ENCODE measurements at regions not wholly inside any gene's neighbourhood (a gene's known extent, or its start where the extent isn't known, plus 50 kb on each side); places are given as distances from the start of the nearest gene placed in this dataset.

GRCh38 chr2:134131681-134132489 is 122.0 kb upstream of the MGAT5 start:
- Mint-ChIP-seq H3K4me3 (ENCODE audit: unreplicated experiment) (no peak overlapping the region), H3K27ac (ENCODE audit: low read depth, unreplicated experiment) (no peak overlapping the region), H3K27me3 (ENCODE audit: insufficient read depth, unreplicated experiment) (no peaks in the 10 kb centered on the region), H3K4me1 (ENCODE audit: insufficient read depth, unreplicated experiment) (peaks cover 18% of the 10 kb centered on the region), H3K9me3 (ENCODE audit: unreplicated experiment) (no peaks in the 10 kb centered on the region), H3K36me3 (ENCODE audit: insufficient read depth, unreplicated experiment) (peaks cover 4% of the 10 kb centered on the region)
- BruUV-seq (replicated peaks): no TSS peak
- ChIA-PET CTCF (interaction anchor here (0.5 to 1.8 kb wide), 4 partner anchors 12 to 674 kb away, joined by 3 to 5 read pairs (median 4); no protein-coding TSS in a partner anchor), POLR2A (interaction anchor here (1.2 to 1.4 kb wide), 2 partner anchors 9 to 12 kb away, joined by 5 to 6 read pairs; no protein-coding TSS in a partner anchor)
- intact Hi-C loops (cut with micrococcal nuclease): no loop called here
- no peak for TF ChIP-seq CTCF (IDR thresholded peaks at IDR 0.05; ENCODE audit: unreplicated experiment)
- DNase-seq (ENCODE audit: unreplicated experiment): peak; percentile 89

- no TSS peak for BruUV-seq (replicated peaks)
These were observed 121.4 kb upstream of the MGAT5 start for GRCh38 chr2:134132490-134132857.

GRCh38 chr2:134133622-134134312 is 120.1 kb upstream of the MGAT5 start:
- no TSS peak for BruUV-seq (replicated peaks)
- no peak overlapping the region for H3K27ac Mint-ChIP-seq (ENCODE audit: low read depth, unreplicated experiment)
- no peak for TF ChIP-seq CTCF (IDR thresholded peaks at IDR 0.05; ENCODE audit: unreplicated experiment)
- intact Hi-C loops (cut with micrococcal nuclease): no loop called here
- H3K4me3 Mint-ChIP-seq (ENCODE audit: unreplicated experiment): no peak overlapping the region
- H3K27me3 Mint-ChIP-seq (ENCODE audit: insufficient read depth, unreplicated experiment): no peaks in the 10 kb centered on the region
- no peaks in the 10 kb centered on the region for H3K9me3 Mint-ChIP-seq (ENCODE audit: unreplicated experiment)
- no peaks in the 10 kb centered on the region for H3K36me3 Mint-ChIP-seq (ENCODE audit: insufficient read depth, unreplicated experiment)
- H3K4me1 Mint-ChIP-seq (ENCODE audit: insufficient read depth, unreplicated experiment): peaks cover 30% of the 10 kb centered on the region
- ChIA-PET POLR2A (interaction anchor here (0.7 to 0.9 kb wide), 2 partner anchors 10 to 14 kb away, joined by 3 to 4 read pairs; no protein-coding TSS in a partner anchor), CTCF (interaction anchor here (0.6 to 1.5 kb wide), 3 partner anchors 13 to 106 kb away, joined by 3 to 5 read pairs (median 4); no protein-coding TSS in a partner anchor)
- no peak for DNase-seq (ENCODE audit: unreplicated experiment)

More at GRCh38 chr2:134132490-134132857, 121.4 kb upstream of the MGAT5 start:
- ChIA-PET CTCF (interaction anchor here (0.5 to 1.8 kb wide), 3 partner anchors 13 to 674 kb away, joined by 3 to 5 read pairs (median 4); no protein-coding TSS in a partner anchor), POLR2A (interaction anchor here (1.2 to 1.4 kb wide), 2 partner anchors 8 to 12 kb away, joined by 5 to 6 read pairs; no protein-coding TSS in a partner anchor)
- intact Hi-C loops (cut with micrococcal nuclease): no loop called here
- Mint-ChIP-seq H3K27me3 (ENCODE audit: insufficient read depth, unreplicated experiment) (no peaks in the 10 kb centered on the region), H3K4me3 (ENCODE audit: unreplicated experiment) (no peak overlapping the region), H3K4me1 (ENCODE audit: insufficient read depth, unreplicated experiment) (peaks cover 24% of the 10 kb centered on the region), H3K36me3 (ENCODE audit: insufficient read depth, unreplicated experiment) (no peaks in the 10 kb centered on the region), H3K27ac (ENCODE audit: low read depth, unreplicated experiment) (no peak overlapping the region), H3K9me3 (ENCODE audit: unreplicated experiment) (no peaks in the 10 kb centered on the region)
- DNase-seq (ENCODE audit: unreplicated experiment): no peak
- TF ChIP-seq CTCF (IDR thresholded peaks at IDR 0.05; ENCODE audit: unreplicated experiment): no peak

- Mint-ChIP-seq H3K9me3 (ENCODE audit: unreplicated experiment) (no peaks in the 10 kb centered on the region), H3K27ac (ENCODE audit: low read depth, unreplicated experiment) (no peak overlapping the region), H3K27me3 (ENCODE audit: insufficient read depth, unreplicated experiment) (no peaks in the 10 kb centered on the region), H3K4me3 (ENCODE audit: unreplicated experiment) (no peak overlapping the region), H3K36me3 (ENCODE audit: insufficient read depth, unreplicated experiment) (no peaks in the 10 kb centered on the region), H3K4me1 (ENCODE audit: insufficient read depth, unreplicated experiment) (peaks cover 30% of the 10 kb centered on the region)
- ChIA-PET POLR2A (interaction anchor here (0.9 kb wide), 1 partner anchor 14 kb away, joined by 4 read pairs; no protein-coding TSS in a partner anchor), CTCF (interaction anchor here (0.6 to 1.5 kb wide), 4 partner anchors 14 to 229 kb away, joined by 3 to 5 read pairs (median 4); no protein-coding TSS in a partner anchor)
- no peak for TF ChIP-seq CTCF (IDR thresholded peaks at IDR 0.05; ENCODE audit: unreplicated experiment)
- BruUV-seq (replicated peaks): no TSS peak
- intact Hi-C loops (cut with micrococcal nuclease): no loop called here
- DNase-seq (ENCODE audit: unreplicated experiment): no peak
These were observed 119.6 kb upstream of the MGAT5 start for GRCh38 chr2:134134313-134134706.
